MM.1S (cell line): ENCODE measurements at regions not wholly inside any gene's neighbourhood (a gene's known extent, or its start where the extent isn't known, plus 50 kb on each side); places are given as distances from the start of the nearest gene placed in this dataset.

Experiments used
- DNase-seq: peaks from one replicate; pipeline ENCODE4 v3.0.0-alpha.2; 2015
- H2AFZ ChIP-seq: fragments of 300-600 bp; sonication (generic); 2 replicates; pipeline ENCODE4 v1.6.0; 2016; ENCODE audit warnings: antibody characterized with exemption, low read length
- H3F3A ChIP-seq: fragments of 300-600 bp; sonication (generic); 2 replicates; pipeline ENCODE4 v1.6.1; 2016; ENCODE audit warnings: mild to moderate bottlenecking, antibody characterized with exemption, low read length, moderate library complexity, mixed read lengths; ENCODE audit not compliant: insufficient read depth
- H3K27ac ChIP-seq: fragments of 300-600 bp; sonication (generic); 2 replicates; pipeline ENCODE4 v1.5.1; 2016; ENCODE audit warnings: mild to moderate bottlenecking, low read length
- H3K27me3 ChIP-seq: fragments of 300-600 bp; sonication (generic); replicated peaks from 2 replicates; pipeline ENCODE4 v1.6.0; 2016; ENCODE audit warnings: low read length; ENCODE audit not compliant: insufficient read depth
- H3K36me3 ChIP-seq: fragments of 300-600 bp; sonication (generic); replicated peaks from 2 replicates; pipeline ENCODE4 v1.6.1; 2016; ENCODE audit warnings: mild to moderate bottlenecking, low read length, mixed read lengths; ENCODE audit not compliant: insufficient read depth
- H3K4me1 ChIP-seq: fragments of 300-600 bp; sonication (generic); 2 replicates; pipeline ENCODE4 v1.6.1; 2016; ENCODE audit warnings: low read length, mixed read lengths
- H3K4me2 ChIP-seq: fragments of 300-600 bp; sonication (generic); 2 replicates; pipeline ENCODE4 v1.6.0; 2016; ENCODE audit warnings: low read depth, low read length
- H3K4me3 ChIP-seq: fragments of 300-600 bp; sonication (generic); 2 replicates; pipeline ENCODE4 v1.5.1; 2016; ENCODE audit warnings: low read length, mixed read lengths
- H3K79me2 ChIP-seq: fragments of 300-600 bp; sonication (generic); 2 replicates; pipeline ENCODE4 v1.6.1; 2016; ENCODE audit warnings: mixed run types, low read length, mixed read lengths
- H3K9ac ChIP-seq: fragments of 300-600 bp; sonication (generic); 2 replicates; pipeline ENCODE4 v1.6.1; 2016; ENCODE audit warnings: low read length, mixed read lengths
- H3K9me2 ChIP-seq: fragments of 300-600 bp; sonication (generic); replicated peaks from 2 replicates; pipeline ENCODE4 v1.6.1; 2016; ENCODE audit warnings: mild to moderate bottlenecking, low read length, mixed read lengths; ENCODE audit not compliant: insufficient read depth
- H3K9me3 ChIP-seq: fragments of 300-600 bp; sonication (generic); replicated peaks from 2 replicates; pipeline ENCODE4 v1.6.1; 2016; ENCODE audit warnings: mild to moderate bottlenecking, low read length, mixed read lengths; ENCODE audit not compliant: insufficient read depth
- H4K20me1 ChIP-seq: fragments of 300-600 bp; sonication (generic); 2 replicates; pipeline ENCODE4 v1.6.1; 2016; ENCODE audit warnings: mild to moderate bottlenecking, low read length, moderate library complexity, mixed read lengths; ENCODE audit not compliant: insufficient read depth
- EZH2 ChIP-seq: fragments of 300-600 bp; sonication (generic); optimal IDR thresholded peaks from 2 replicates; pipeline ENCODE3; 2017; ENCODE audit warnings: low read depth, mild to moderate bottlenecking, antibody characterized with exemption, low read length, mixed read lengths
- EZH2phosphoT487 ChIP-seq: fragments of 300-600 bp; sonication (generic); IDR thresholded peaks from 2 replicates; pipeline ENCODE4 v1.6.1; 2018; ENCODE audit warnings: antibody characterized with exemption, low read length
- TF ChIP-seq, protein P1 (sequence below): fragments of 300-600 bp; sonication (generic); IDR thresholded peaks from 2 replicates; pipeline ENCODE4 v1.5.1; 2016; ENCODE audit warnings: antibody characterized with exemption, low read length, mixed read lengths

DNA sequence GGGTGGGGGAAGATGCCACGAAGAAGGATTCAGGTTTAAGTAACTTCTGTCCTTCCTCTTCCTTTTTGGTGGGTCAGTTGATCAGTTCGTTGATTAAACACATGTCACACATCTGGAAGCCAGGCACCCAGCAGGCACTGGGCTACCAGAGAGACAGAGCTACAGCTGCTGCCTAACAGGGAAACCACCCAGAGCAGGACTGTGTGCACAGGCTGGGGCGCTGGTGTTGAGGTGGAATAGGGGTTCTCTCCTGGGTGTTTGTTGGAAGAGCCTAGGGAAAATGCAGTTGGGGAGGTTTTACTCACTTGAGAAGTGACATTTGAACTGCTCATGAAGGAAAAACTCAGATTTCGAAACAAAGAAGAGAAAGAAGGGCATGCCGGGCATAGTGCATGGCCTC lies 152.4 kb downstream of the IRX5 start:
- no peaks in the 10 kb centered on the region for H3K4me1 ChIP-seq
- H3K27ac ChIP-seq, result no peak overlapping the region
- no peaks in the 10 kb centered on the region for H3F3A ChIP-seq
- no peaks in the 10 kb centered on the region for H3K27me3 ChIP-seq
- H3K9me2 ChIP-seq, result no peaks in the 10 kb centered on the region
- DNase-seq, result no peak
- no peak overlapping the region for H2AFZ ChIP-seq
- no peak overlapping the region for H3K4me3 ChIP-seq
- H4K20me1 ChIP-seq, result no peaks in the 10 kb centered on the region
- no peak overlapping the region for H3K9ac ChIP-seq
- H3K36me3 ChIP-seq, result no peaks in the 10 kb centered on the region
- no peak for TF ChIP-seq EZH2phosphoT487
- no peak for TF ChIP-seq EZH2
- TF ChIP-seq, protein P1, sequence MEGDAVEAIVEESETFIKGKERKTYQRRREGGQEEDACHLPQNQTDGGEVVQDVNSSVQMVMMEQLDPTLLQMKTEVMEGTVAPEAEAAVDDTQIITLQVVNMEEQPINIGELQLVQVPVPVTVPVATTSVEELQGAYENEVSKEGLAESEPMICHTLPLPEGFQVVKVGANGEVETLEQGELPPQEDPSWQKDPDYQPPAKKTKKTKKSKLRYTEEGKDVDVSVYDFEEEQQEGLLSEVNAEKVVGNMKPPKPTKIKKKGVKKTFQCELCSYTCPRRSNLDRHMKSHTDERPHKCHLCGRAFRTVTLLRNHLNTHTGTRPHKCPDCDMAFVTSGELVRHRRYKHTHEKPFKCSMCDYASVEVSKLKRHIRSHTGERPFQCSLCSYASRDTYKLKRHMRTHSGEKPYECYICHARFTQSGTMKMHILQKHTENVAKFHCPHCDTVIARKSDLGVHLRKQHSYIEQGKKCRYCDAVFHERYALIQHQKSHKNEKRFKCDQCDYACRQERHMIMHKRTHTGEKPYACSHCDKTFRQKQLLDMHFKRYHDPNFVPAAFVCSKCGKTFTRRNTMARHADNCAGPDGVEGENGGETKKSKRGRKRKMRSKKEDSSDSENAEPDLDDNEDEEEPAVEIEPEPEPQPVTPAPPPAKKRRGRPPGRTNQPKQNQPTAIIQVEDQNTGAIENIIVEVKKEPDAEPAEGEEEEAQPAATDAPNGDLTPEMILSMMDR, result no peak
- no peak overlapping the region for H3K4me2 ChIP-seq
- no peaks in the 10 kb centered on the region for H3K79me2 ChIP-seq
- H3K9me3 ChIP-seq, result no peaks in the 10 kb centered on the region

DNA sequence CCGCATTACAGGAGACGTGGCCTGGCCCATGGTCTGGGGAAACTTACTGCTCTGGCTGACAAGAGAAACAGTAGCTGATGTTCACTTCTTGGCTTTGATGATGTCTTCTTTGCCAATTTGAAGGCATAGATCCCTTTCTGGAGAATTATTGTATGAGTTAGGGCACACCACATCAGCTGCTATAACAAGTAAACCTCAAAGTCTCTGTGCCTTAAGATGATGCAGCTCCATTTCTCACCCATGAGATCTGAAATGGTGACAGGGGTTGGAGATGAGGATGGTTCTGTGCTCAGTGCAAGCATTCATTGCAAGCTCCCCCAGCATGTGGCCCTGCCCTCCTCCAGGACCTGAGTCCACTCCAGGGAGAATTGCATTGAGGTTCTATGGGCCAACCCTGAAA lies 157.4 kb downstream of the IRX5 start:
- no peaks in the 10 kb centered on the region for H3K9me3 ChIP-seq
- no peak for DNase-seq
- H3K9ac ChIP-seq, result no peak overlapping the region
- H3K4me3 ChIP-seq, result no peak overlapping the region
- H3K79me2 ChIP-seq, result no peaks in the 10 kb centered on the region
- H3K4me1 ChIP-seq, result no peaks in the 10 kb centered on the region
- H3K27ac ChIP-seq, result no peak overlapping the region
- no peaks in the 10 kb centered on the region for H4K20me1 ChIP-seq
- H3F3A ChIP-seq, result no peaks in the 10 kb centered on the region
- no peak for TF ChIP-seq EZH2phosphoT487
- TF ChIP-seq, protein P1, result no peak
- no peak for TF ChIP-seq EZH2
- no peak overlapping the region for H3K4me2 ChIP-seq
- H3K36me3 ChIP-seq, result no peaks in the 10 kb centered on the region
- no peaks in the 10 kb centered on the region for H3K27me3 ChIP-seq
- H3K9me2 ChIP-seq, result no peaks in the 10 kb centered on the region
- H2AFZ ChIP-seq, result no peak overlapping the region

DNA sequence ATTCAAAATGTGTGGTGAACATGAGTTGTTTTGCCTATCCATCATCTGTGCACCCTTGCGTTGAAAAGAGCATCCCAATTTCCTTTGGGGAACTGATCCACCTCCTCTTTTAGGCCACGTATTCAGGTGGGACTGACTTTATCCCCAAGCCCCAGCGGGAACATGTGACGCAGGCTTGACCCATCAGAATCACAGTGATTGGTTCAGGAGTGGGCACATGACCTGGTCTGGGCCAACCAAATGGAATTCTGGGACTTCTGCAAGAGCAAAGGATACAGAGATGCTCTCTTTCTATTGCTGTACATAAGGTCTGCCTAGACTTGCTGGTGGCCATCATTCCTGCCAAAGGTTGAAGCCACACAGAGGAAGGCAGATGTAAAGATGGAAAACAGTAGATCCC lies 158.9 kb downstream of the IRX5 start:
- Histone ChIP-seq H3K4me3 (no peak overlapping the region), H3K4me2 (no peak overlapping the region), H3F3A (no peaks in the 10 kb centered on the region), H4K20me1 (no peaks in the 10 kb centered on the region), H3K9me2 (no peaks in the 10 kb centered on the region), H3K9me3 (no peaks in the 10 kb centered on the region), H3K27ac (no peak overlapping the region), H3K9ac (no peak overlapping the region), H2AFZ (no peak overlapping the region), H3K79me2 (no peaks in the 10 kb centered on the region), H3K4me1 (no peaks in the 10 kb centered on the region), H3K36me3 (no peaks in the 10 kb centered on the region), H3K27me3 (no peaks in the 10 kb centered on the region)
- DNase-seq, result no peak
- TF ChIP-seq EZH2 (no peak), EZH2phosphoT487 (no peak)
- TF ChIP-seq, protein P1, result no peak
